ENCODE measurements at regions not wholly inside any gene's neighbourhood (a gene's known extent, or its start where the extent isn't known, plus 50 kb on each side); places are given as distances from the start of the nearest gene placed in this dataset.

- no peak for DNase-seq (ENCODE audit: low read depth)
- no peak overlapping the region for H3K4me3 ChIP-seq (ENCODE audit: control insufficient read depth, low read depth, low read length)
- no peak for TF ChIP-seq CTCF (IDR thresholded peaks at IDR 0.05; ENCODE audit: control insufficient read depth, insufficient read depth, low read depth, low read length, missing control alignments)
Observed at GRCh38 chr1:82487778-82488177, 687.0 kb downstream of the ADGRL2 start.

DNA sequence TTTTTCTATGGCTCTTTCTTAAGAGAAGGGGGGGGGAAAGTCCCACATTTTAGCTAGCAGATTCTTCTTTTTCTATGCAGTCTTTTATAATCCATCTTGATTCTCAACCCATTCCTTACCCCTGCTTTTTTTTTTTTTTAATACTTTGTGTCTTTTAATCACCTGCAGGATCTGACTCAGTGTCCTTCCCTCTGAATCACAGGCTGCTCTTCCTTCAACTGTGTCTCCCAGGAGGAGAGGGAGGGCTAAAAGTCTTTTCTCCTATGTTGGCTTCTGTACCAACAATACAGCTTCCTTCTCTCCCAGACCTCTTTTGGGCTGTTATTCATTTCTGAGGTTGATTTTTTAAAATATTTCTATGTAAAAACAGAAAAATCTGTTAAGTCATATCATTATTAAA, 686.2 kb downstream of the ADGRL2 start:
- H3K4me3 ChIP-seq (ENCODE audit: control insufficient read depth, low read depth, low read length), result no peak overlapping the region
- DNase-seq (ENCODE audit: low read depth), result no peak
- no peak for TF ChIP-seq CTCF (IDR thresholded peaks at IDR 0.05; ENCODE audit: control insufficient read depth, insufficient read depth, low read depth, low read length, missing control alignments)

DNA sequence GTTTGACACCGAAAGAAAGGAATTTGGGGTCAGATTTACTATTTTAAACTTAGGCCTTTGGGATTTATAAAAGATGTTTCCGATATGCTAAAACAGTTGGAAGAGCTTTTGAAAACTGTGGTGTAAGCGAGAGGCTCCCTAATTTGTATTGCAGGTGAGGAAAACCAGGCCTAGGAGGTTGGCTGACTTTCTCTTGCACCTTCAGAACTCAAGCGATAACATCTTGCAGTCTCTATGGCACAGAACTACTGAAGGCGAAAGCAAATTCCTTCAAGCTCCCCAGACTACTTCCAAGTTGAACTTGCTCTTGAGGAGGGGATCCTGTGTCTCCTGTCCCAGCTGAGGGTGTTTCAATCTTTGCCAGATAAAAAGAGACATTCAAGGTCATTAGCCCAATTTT, 685.7 kb downstream of the ADGRL2 start:
- no peak overlapping the region for H3K4me3 ChIP-seq (ENCODE audit: control insufficient read depth, low read depth, low read length)
- TF ChIP-seq CTCF (IDR thresholded peaks at IDR 0.05; ENCODE audit: control insufficient read depth, insufficient read depth, low read depth, low read length, missing control alignments), result no peak
- DNase-seq (ENCODE audit: low read depth), result no peak

DNA sequence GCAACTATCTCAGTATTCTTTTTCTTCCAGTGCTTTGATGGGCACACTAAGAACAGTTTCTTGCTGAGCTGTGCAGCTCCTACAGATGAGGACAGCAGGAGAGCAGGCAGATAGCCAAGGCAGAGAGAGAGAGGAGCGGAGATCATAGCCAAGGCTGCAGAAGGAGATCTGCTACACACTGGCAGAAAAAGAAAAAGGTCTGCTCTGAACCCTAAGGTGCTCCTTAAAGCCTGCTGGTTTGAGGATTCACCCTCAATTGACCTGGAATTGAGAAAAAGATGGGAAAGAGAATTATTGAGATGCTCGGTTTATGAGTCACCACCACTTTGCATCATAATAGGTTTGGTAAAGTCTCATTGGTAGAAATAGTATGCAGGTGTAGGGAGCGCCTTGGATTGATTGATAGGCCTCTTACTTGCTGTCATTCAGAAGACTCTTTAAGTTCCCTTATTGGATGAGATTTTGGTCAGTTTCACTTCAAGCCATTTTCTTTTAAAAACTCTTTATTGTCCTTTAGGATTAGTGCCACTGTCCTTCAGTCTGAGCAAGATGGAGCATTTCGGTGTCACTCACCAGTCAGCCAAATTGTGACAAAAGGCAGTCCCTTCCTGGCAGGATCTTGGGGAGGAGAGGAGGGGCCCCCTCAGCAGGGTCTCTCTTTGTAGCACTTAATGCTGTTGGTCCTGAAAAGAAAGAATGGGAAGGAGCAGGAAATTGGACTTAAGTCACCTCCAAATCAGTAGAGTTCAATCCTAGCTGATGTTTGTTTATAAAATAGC, 685.0 kb downstream of the ADGRL2 start:
- H3K4me3 ChIP-seq (ENCODE audit: control insufficient read depth, low read depth, low read length), result no peak overlapping the region
- no peak for TF ChIP-seq CTCF (IDR thresholded peaks at IDR 0.05; ENCODE audit: control insufficient read depth, insufficient read depth, low read depth, low read length, missing control alignments)
- DNase-seq (ENCODE audit: low read depth), result no peak

DNA sequence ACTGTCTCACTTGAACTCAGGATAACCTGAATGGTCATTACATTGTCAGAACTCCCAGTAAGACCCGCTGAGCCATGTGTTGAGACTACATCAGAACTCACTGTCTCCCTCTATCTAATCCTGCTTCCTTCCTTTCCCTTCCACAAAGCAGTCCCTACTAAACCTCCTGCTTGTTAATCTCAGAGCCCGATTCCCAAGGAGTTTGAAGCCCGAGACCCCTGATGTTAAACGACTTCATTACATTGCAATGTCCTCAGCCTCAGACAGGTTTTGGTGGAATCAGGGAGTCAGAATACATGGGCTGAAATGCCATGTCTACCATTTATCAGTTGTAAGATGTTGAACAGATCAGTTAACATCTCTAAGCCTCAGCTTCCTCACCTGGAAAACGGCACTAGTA, 682.4 kb downstream of the ADGRL2 start:
- DNase-seq (ENCODE audit: low read depth), result no peak
- no peak overlapping the region for H3K4me3 ChIP-seq (ENCODE audit: control insufficient read depth, low read depth, low read length)
- TF ChIP-seq CTCF (IDR thresholded peaks at IDR 0.05; ENCODE audit: control insufficient read depth, insufficient read depth, low read depth, low read length, missing control alignments), result no peak

- no peak overlapping the region for H3K4me3 ChIP-seq (ENCODE audit: control insufficient read depth, low read depth, low read length)
- TF ChIP-seq CTCF (IDR thresholded peaks at IDR 0.05; ENCODE audit: control insufficient read depth, insufficient read depth, low read depth, low read length, missing control alignments), result no peak
- DNase-seq (ENCODE audit: low read depth), result no peak
Observed at GRCh38 chr1:82478916-82479315, 678.2 kb downstream of the ADGRL2 start.
